HEK293T (cell line): ENCODE measurements at regions not wholly inside any gene's neighbourhood (a gene's known extent, or its start where the extent isn't known, plus 50 kb on each side); places are given as distances from the start of the nearest gene placed in this dataset.

Experiments used
- CTCF ChIA-PET: fragments of 350-600 bp; formaldehyde crosslinking; extraction: SDS; loops from one replicate; lab custom pipeline; 2021; ENCODE audit warnings: antibody characterized with exemption, inconsistent platforms; lab: Yijun Ruan, JAX
- POLR2A ChIA-PET: fragments of 350-600 bp; formaldehyde crosslinking; extraction: SDS; loops from one replicate; lab custom pipeline; 2020; ENCODE audit warnings: antibody characterized with exemption, inconsistent platforms; lab: Yijun Ruan, JAX
- DNase-seq: peaks from one replicate; pipeline ENCODE4 v3.0.0; 2012; ENCODE audit warnings: mixed read lengths; ENCODE audit errors: extremely low spot score
- ARNT ChIP-seq: fragments of 450-650 bp; IDR thresholded peaks from 2 replicates; pipeline ENCODE4 v1.6.1; 2017; ENCODE audit warnings: mild to moderate bottlenecking
- BHLHE40 ChIP-seq: fragments of 450-650 bp; IDR thresholded peaks from 2 replicates; pipeline ENCODE4 v1.6.1; 2016; ENCODE audit warnings: mild to moderate bottlenecking, moderate library complexity, borderline replicate concordance
- CTBP1 ChIP-seq: fragments of 450-650 bp; IDR thresholded peaks from 2 replicates; pipeline ENCODE4 v1.6.1; 2016; ENCODE audit warnings: borderline replicate concordance
- ELF4 ChIP-seq: fragments of 450-650 bp; IDR thresholded peaks from 2 replicates; pipeline ENCODE4 v1.6.1; 2017; ENCODE audit warnings: antibody characterized with exemption
- FOXA1 ChIP-seq: fragments of 450-650 bp; IDR thresholded peaks from 2 replicates; pipeline ENCODE4 v1.6.1; 2016; ENCODE audit warnings: mild to moderate bottlenecking
- FOXK2 ChIP-seq: fragments of 450-650 bp; IDR thresholded peaks from 2 replicates; pipeline ENCODE4 v1.6.1; 2016; ENCODE audit warnings: mild to moderate bottlenecking
- FOXM1 ChIP-seq: fragments of 450-650 bp; IDR thresholded peaks from 2 replicates; pipeline ENCODE4 v1.6.1; 2017; ENCODE audit warnings: mild to moderate bottlenecking, borderline replicate concordance
- HDGF ChIP-seq: fragments of 450-650 bp; IDR thresholded peaks from 2 replicates; pipeline ENCODE4 v1.6.1; 2017; ENCODE audit warnings: antibody characterized with exemption, borderline replicate concordance
- L3MBTL2 ChIP-seq: fragments of 450-650 bp; conservative IDR thresholded peaks from 2 replicates; pipeline ENCODE4 v1.6.1; 2016; ENCODE audit warnings: mild to moderate bottlenecking
- LEF1 ChIP-seq: fragments of 450-650 bp; IDR thresholded peaks from 2 replicates; pipeline ENCODE4 v1.6.1; 2017; ENCODE audit warnings: mild to moderate bottlenecking, borderline replicate concordance
- NFRKB ChIP-seq: fragments of 450-650 bp; IDR thresholded peaks from 2 replicates; pipeline ENCODE4 v1.6.1; 2016; ENCODE audit warnings: mild to moderate bottlenecking, moderate library complexity
- PKNOX1 ChIP-seq: fragments of 450-650 bp; IDR thresholded peaks from 2 replicates; pipeline ENCODE4 v1.6.1; 2016
- SP1 ChIP-seq: fragments of 450-650 bp; IDR thresholded peaks from 2 replicates; pipeline ENCODE4 v1.6.1; 2017
- SUZ12 ChIP-seq: fragments of 450-650 bp; IDR thresholded peaks from 2 replicates; pipeline ENCODE4 v1.6.1; 2016; ENCODE audit warnings: mild to moderate bottlenecking
- TARDBP ChIP-seq: fragments of 450-650 bp; IDR thresholded peaks from 2 replicates; pipeline ENCODE4 v1.6.1; 2016
- ZNF384 ChIP-seq: fragments of 450-650 bp; IDR thresholded peaks from 2 replicates; pipeline ENCODE4 v1.6.1; 2016

- POLR2A ChIA-PET = no interaction called here
- CTCF ChIA-PET = no interaction called here
- DNase-seq = no peak
- TF ChIP-seq ZNF384 = no peak
Measured at GRCh38 chr2:37848451-37848850, 76.6 kb upstream of the RMDN2 start.

- no peak for DNase-seq
- no peak for TF ChIP-seq ELF4
- TF ChIP-seq PKNOX1 = no peak
- no peak for TF ChIP-seq L3MBTL2
- TF ChIP-seq FOXM1 = no peak
- TF ChIP-seq ZNF384 = no peak
- no peak for TF ChIP-seq ARNT
- TF ChIP-seq NFRKB = no peak
- no peak for TF ChIP-seq SP1
- TF ChIP-seq CTBP1 = no peak
- no peak for TF ChIP-seq TARDBP
- TF ChIP-seq LEF1 = no peak
- no peak for TF ChIP-seq HDGF
- CTCF ChIA-PET = interaction anchor here (2.3 kb wide), 1 partner anchor 28 kb away, joined by 8 read pairs; no protein-coding TSS in a partner anchor
- POLR2A ChIA-PET = no interaction called here
Measured at GRCh38 chr2:37849911-37850310, 75.2 kb upstream of the RMDN2 start.

- ChIA-PET POLR2A (no interaction called here), CTCF (interaction anchor here (2.3 kb wide), 1 partner anchor 26 kb away, joined by 8 read pairs; no protein-coding TSS in a partner anchor)
- no peak for DNase-seq
- no peak for TF ChIP-seq CTBP1
- no peak for TF ChIP-seq BHLHE40
- no peak for TF ChIP-seq L3MBTL2
- no peak for TF ChIP-seq ELF4
- TF ChIP-seq FOXA1 = no peak
Measured at GRCh38 chr2:37851428-37851827, 73.7 kb upstream of the RMDN2 start.

GRCh38 chr2:37851828-37852584, 73.1 kb upstream of the RMDN2 start:
- no peak for DNase-seq
- ChIA-PET CTCF (interaction anchor here (2.3 kb wide), 1 partner anchor 25 kb away, joined by 8 read pairs; no protein-coding TSS in a partner anchor), POLR2A (no interaction called here)
- TF ChIP-seq NFRKB (no peak), ZNF384 (no peak), FOXK2 (no peak), SP1 (no peak), ELF4 (no peak), PKNOX1 (no peak)

GRCh38 chr2:37852585-37853014, 72.5 kb upstream of the RMDN2 start:
- no peak for DNase-seq
- TF ChIP-seq SUZ12 (no peak), ARNT (no peak), FOXK2 (no peak), NFRKB (no peak), HDGF (no peak), ELF4 (no peak), ZNF384 (no peak), FOXA1 (no peak)
- ChIA-PET POLR2A (no interaction called here), CTCF (no interaction called here)

GRCh38 chr2:37854676-37855282, 70.3 kb upstream of the RMDN2 start:
- POLR2A ChIA-PET = no interaction called here
- no peak for DNase-seq
- TF ChIP-seq CTBP1 (no peak), TARDBP (no peak), SP1 (no peak), FOXA1 (no peak)
- CTCF ChIA-PET = interaction anchor here (0.6 kb wide), 1 partner anchor 236 kb away, joined by 3 read pairs; no protein-coding TSS in a partner anchor

GRCh38 chr2:37855283-37856041, 69.6 kb upstream of the RMDN2 start:
- ChIA-PET POLR2A (no interaction called here), CTCF (interaction anchor here (1.0 kb wide), 1 partner anchor 22 kb away, joined by 3 read pairs; no protein-coding TSS in a partner anchor)
- no peak for DNase-seq
- TF ChIP-seq ZNF384 (no peak), SUZ12 (no peak), FOXK2 (no peak), SP1 (no peak), FOXA1 (no peak), ARNT (no peak), NFRKB (no peak), LEF1 (no peak), CTBP1 (no peak), FOXM1 (no peak), PKNOX1 (no peak), BHLHE40 (no peak), HDGF (no peak), L3MBTL2 (no peak), ELF4 (no peak), TARDBP (no peak)
